Trophoblast cell (in vitro differentiated cells and primary cell): ENCODE measurements at regions not wholly inside any gene's neighbourhood (a gene's known extent, or its start where the extent isn't known, plus 50 kb on each side); places are given as distances from the start of the nearest gene placed in this dataset.

Experiments
- DNase-seq, 2 donors: peaks; one replicate each; pipeline ENCODE4 v3.0.0-alpha.2; 2016
- H2AFZ ChIP-seq: 2 replicates; pipeline ENCODE4 v1.6.1; 2013; ENCODE audit warnings: low read length, moderate library complexity, mild to moderate bottlenecking; ENCODE audit not compliant: insufficient read depth, poor library complexity
- H2AK5ac ChIP-seq: 2 replicates; pipeline ENCODE4 v1.6.1; 2013; ENCODE audit warnings: mild to moderate bottlenecking, low read length
- H2BK120ac ChIP-seq: 2 replicates; pipeline ENCODE4 v1.6.1; 2013; ENCODE audit warnings: low read length, mild to moderate bottlenecking, moderate library complexity; ENCODE audit not compliant: insufficient read depth, poor library complexity
- H2BK12ac ChIP-seq: 2 replicates; pipeline ENCODE4 v1.6.1; 2013; ENCODE audit warnings: mild to moderate bottlenecking, low read length, moderate library complexity
- H2BK5ac ChIP-seq: 2 replicates; pipeline ENCODE4 v1.6.1; 2013; ENCODE audit warnings: low read length, low read depth, moderate library complexity, mild to moderate bottlenecking; ENCODE audit not compliant: poor library complexity
- H3K14ac ChIP-seq: 2 replicates; pipeline ENCODE4 v1.6.1; 2013; ENCODE audit warnings: mild to moderate bottlenecking, low read length
- H3K18ac ChIP-seq: 2 replicates; pipeline ENCODE4 v1.6.1; 2013; ENCODE audit warnings: mild to moderate bottlenecking, low read length
- H3K23ac ChIP-seq: 2 replicates; pipeline ENCODE4 v1.6.1; 2013; ENCODE audit warnings: low read length
- H3K27ac ChIP-seq: 2 replicates; pipeline ENCODE4 v1.5.1; 2013; ENCODE audit warnings: low read depth, mild to moderate bottlenecking, inconsistent platforms, low read length, moderate library complexity
- H3K27me3 ChIP-seq: 2 replicates; pipeline ENCODE4 v1.6.1; 2013; ENCODE audit warnings: inconsistent platforms, mild to moderate bottlenecking, low read length, moderate library complexity; ENCODE audit not compliant: insufficient read depth
- H3K36me3 ChIP-seq, 2 experiments: 1 replicate in 1 of 2; 2 replicates in 1 of 2; pipeline ENCODE4 v1.6.1; 2013; ENCODE audit warnings: low read length in 2 of 2, mild to moderate bottlenecking in 2 of 2, moderate library complexity in 1 of 2; ENCODE audit not compliant: insufficient read depth in 2 of 2, control insufficient read depth in 1 of 2
- H3K4ac ChIP-seq: 2 replicates; pipeline ENCODE4 v1.6.1; 2013; ENCODE audit warnings: low read depth, mild to moderate bottlenecking, low read length, moderate library complexity
- H3K4me1 ChIP-seq, 2 experiments: 1 replicate in 1 of 2; 2 replicates in 1 of 2; pipeline ENCODE4 v1.6.1; 2013; ENCODE audit warnings: low read length in 2 of 2, mild to moderate bottlenecking in 2 of 2, moderate library complexity in 1 of 2; ENCODE audit not compliant: insufficient read depth in 2 of 2, control insufficient read depth in 1 of 2
- H3K4me2 ChIP-seq: 2 replicates; pipeline ENCODE4 v1.6.1; 2013; ENCODE audit warnings: inconsistent platforms, mild to moderate bottlenecking, low read length, moderate library complexity
- H3K4me3 ChIP-seq: 2 replicates; pipeline ENCODE4 v1.5.1; 2013; ENCODE audit warnings: mild to moderate bottlenecking, low read depth, low read length, inconsistent platforms
- H3K79me1 ChIP-seq: one replicate; pipeline ENCODE4 v1.6.1; 2013; ENCODE audit warnings: low read length
- H3K79me2 ChIP-seq: 2 replicates; pipeline ENCODE4 v1.6.1; 2013; ENCODE audit warnings: low read length, mild to moderate bottlenecking; ENCODE audit not compliant: control insufficient read depth, insufficient read depth, poor library complexity
- H3K9ac ChIP-seq: 2 replicates; pipeline ENCODE4 v1.6.1; 2013; ENCODE audit warnings: mild to moderate bottlenecking, low read length
- H3K9me3 ChIP-seq: 2 replicates; pipeline ENCODE4 v1.6.1; 2013; ENCODE audit warnings: low read depth, mild to moderate bottlenecking, control low read depth, inconsistent platforms, low read length; ENCODE audit not compliant: insufficient read depth
- H4K12ac ChIP-seq: 2 replicates; pipeline ENCODE4 v1.6.1; 2013; ENCODE audit warnings: low read depth, mild to moderate bottlenecking, low read length, moderate library complexity
- H4K8ac ChIP-seq: 2 replicates; pipeline ENCODE4 v1.6.1; 2013; ENCODE audit warnings: low read depth, mild to moderate bottlenecking, low read length, moderate library complexity
- H4K91ac ChIP-seq: one replicate; pipeline ENCODE4 v1.6.1; 2013; ENCODE audit warnings: low read depth, mild to moderate bottlenecking, low read length, moderate library complexity
- WGBS: extraction: QIAGEN DNeasy Blood & Tissue Kit; methylation state at CpG from one replicate; pipeline ENCODE4 v1.1.7; 2013; ENCODE audit warnings: missing lambda C conversion rate; ENCODE audit not compliant: insufficient read length, insufficient coverage; ENCODE audit errors: extremely low coverage; 5-methylcytosine and 5-hydroxymethylcytosine counted together

DNA sequence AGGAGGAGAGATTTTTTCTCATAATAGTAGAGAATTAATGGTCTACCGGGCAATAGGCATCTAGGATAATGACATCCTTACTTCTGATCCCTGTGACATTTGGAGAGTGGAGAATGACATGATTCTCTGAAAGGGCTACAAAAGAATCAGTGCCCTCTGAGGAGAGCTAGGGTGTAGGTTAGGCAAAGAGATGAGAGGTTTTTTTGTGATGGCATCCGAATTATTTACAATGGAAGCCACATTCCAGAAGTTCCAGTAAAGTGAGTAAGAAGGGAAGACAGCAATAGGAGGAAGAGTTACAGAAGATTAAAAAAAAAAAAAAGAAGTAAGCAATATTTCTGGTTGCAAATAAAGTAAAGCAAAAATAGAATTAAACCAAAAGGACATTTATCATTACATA, 478.0 kb downstream of the RMST start:
- H3K9me3 ChIP-seq, result no peaks in the 10 kb centered on the region
- no peak overlapping the region for H3K14ac ChIP-seq
- H3K18ac ChIP-seq, result no peak overlapping the region
- no CpG with 5 or more reads among the region's 2 CpGs for WGBS
- H4K12ac ChIP-seq, result no peak overlapping the region
- no peak overlapping the region for H2AFZ ChIP-seq
- no peaks in the 10 kb centered on the region for H3K27me3 ChIP-seq
- H2BK120ac ChIP-seq, result no peak overlapping the region
- H4K91ac ChIP-seq, result no peak overlapping the region
- H2BK12ac ChIP-seq, result no peak overlapping the region
- no peaks in the 10 kb centered on the region for H3K36me3 ChIP-seq
- H2BK5ac ChIP-seq, result no peak overlapping the region
- no peaks in the 10 kb centered on the region for H3K79me1 ChIP-seq
- no peak overlapping the region for H3K23ac ChIP-seq
- DNase-seq, result no peak
- no peak overlapping the region for H4K8ac ChIP-seq
- no peak overlapping the region for H3K9ac ChIP-seq
- no peaks in the 10 kb centered on the region for H3K79me2 ChIP-seq
- H2AK5ac ChIP-seq, result no peak overlapping the region
- peak overlapping the region; percentile 19 for H3K27ac ChIP-seq
- H3K4me1 ChIP-seq, result peaks cover 2 to 3% of the 10 kb centered on the region in 2 experiments
- peak overlapping the region; percentile 28 for H3K4me2 ChIP-seq
- no peak overlapping the region for H3K4ac ChIP-seq
- H3K4me3 ChIP-seq, result no peak overlapping the region

DNA sequence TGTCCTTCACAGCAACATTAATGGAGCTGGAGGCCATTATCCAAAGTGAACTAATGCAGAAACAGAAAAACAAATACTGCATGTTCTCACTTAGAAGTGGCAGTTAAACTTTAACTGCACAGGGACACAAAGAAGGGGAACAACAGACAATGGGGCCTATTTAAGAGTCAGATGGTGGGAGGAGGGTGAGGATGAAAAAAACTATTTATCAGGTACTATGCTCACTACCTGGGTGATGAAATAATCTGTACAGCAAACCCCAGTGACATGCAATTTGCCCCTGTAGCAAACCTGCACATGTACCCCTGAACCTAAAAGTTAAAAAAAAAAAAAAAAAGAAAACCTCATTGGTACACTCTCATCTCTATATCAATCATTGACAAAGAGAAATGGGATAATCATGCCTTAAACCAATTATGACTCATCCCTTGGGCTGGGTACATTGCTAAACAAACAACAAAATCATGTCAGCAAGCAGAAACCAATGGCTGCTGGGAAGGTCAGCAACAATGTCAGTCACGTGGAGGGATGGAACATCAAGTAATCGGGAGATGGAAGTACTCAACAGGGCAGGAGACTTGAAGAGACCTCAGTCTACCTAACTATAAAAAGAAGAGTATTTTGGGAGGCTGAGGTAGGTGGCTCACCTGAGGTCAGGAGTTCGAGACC, 479.2 kb downstream of the RMST start:
- no peak overlapping the region for H2AFZ ChIP-seq
- no peaks in the 10 kb centered on the region for H3K36me3 ChIP-seq
- WGBS, result no CpG with 5 or more reads among the region's 3 CpGs

DNA sequence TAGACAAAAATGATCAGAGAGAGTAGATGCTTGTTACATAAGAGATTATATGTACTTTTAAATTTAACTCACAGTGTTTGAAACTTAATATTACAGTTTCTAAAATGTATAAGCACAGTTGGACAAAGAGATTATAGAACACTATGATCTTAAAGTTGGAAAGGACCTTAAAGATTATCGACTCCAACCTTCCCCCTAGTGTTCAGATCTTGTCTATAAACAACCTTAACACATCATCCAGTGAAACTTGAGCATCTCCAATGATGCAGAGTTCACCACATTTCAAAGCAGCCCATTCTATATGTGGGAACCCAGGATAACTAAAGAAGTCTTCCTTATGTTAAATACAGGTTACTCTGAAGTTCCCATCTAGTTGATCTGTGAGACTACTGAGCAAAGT, 480.8 kb downstream of the RMST start:
- Histone ChIP-seq H3K4me3 (no peak overlapping the region), H3K79me2 (no peaks in the 10 kb centered on the region), H3K9ac (no peak overlapping the region), H3K9me3 (no peaks in the 10 kb centered on the region), H2AK5ac (no peak overlapping the region), H3K27me3 (no peaks in the 10 kb centered on the region), H3K36me3 (no peaks in the 10 kb centered on the region), H3K79me1 (no peaks in the 10 kb centered on the region), H3K4ac (no peak overlapping the region), H4K12ac (no peak overlapping the region), H3K23ac (no peak overlapping the region), H3K14ac (no peak overlapping the region), H2BK5ac (no peak overlapping the region), H4K8ac (no peak overlapping the region), H3K27ac (no peak overlapping the region), H3K4me1 (peaks cover 2 to 3% of the 10 kb centered on the region in 2 experiments), H2BK12ac (no peak overlapping the region), H2BK120ac (no peak overlapping the region), H4K91ac (no peak overlapping the region), H3K4me2 (no peak overlapping the region), H3K18ac (no peak overlapping the region), H2AFZ (no peak overlapping the region)
- no CpG with 5 or more reads among the region's 1 CpG for WGBS
- no peak for DNase-seq

More for the DNA sequence above, 479.2 kb downstream of the RMST start:
- no peak overlapping the region for H2AK5ac ChIP-seq
- H2BK12ac ChIP-seq, result no peak overlapping the region
- no peak overlapping the region for H4K8ac ChIP-seq
- no peaks in the 10 kb centered on the region for H3K27me3 ChIP-seq
- H2BK5ac ChIP-seq, result no peak overlapping the region
- H3K4ac ChIP-seq, result no peak overlapping the region
- peaks cover 2 to 3% of the 10 kb centered on the region in 2 experiments for H3K4me1 ChIP-seq
- H3K4me3 ChIP-seq, result no peak overlapping the region
- no peak overlapping the region for H4K12ac ChIP-seq
- no peak overlapping the region for H3K27ac ChIP-seq
- H3K79me1 ChIP-seq, result no peaks in the 10 kb centered on the region
- H2BK120ac ChIP-seq, result no peak overlapping the region
- no peak for DNase-seq
- no peak overlapping the region for H3K23ac ChIP-seq
- H3K9me3 ChIP-seq, result no peaks in the 10 kb centered on the region
- no peak overlapping the region for H3K14ac ChIP-seq
- H3K4me2 ChIP-seq, result no peak overlapping the region
- H3K18ac ChIP-seq, result no peak overlapping the region
- no peak overlapping the region for H3K9ac ChIP-seq
- no peak overlapping the region for H4K91ac ChIP-seq
- H3K79me2 ChIP-seq, result no peaks in the 10 kb centered on the region

DNA sequence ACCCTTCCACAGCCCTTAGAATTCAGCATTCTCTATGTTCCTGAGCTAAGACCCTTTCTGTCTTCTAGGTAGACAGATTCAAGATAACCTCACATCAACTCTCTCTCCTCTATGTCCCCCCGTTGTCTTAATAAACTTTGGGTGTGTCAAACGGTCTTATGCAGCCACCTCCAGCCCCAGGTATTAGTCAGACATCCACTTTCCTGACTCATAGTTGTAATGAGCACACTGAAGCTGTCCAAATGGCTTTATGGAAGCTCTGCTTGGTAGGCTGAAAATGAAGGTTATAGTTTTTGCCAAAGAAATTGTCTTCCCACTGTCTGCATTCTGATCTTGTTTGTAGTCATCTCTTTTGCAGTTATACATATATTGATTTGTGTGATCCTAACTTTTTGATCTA, 482.0 kb downstream of the RMST start:
- no peak overlapping the region for H2BK5ac ChIP-seq
- no peaks in the 10 kb centered on the region for H3K36me3 ChIP-seq
- WGBS, result no CpG with 5 or more reads among the region's 2 CpGs
- H3K9ac ChIP-seq, result no peak overlapping the region
- no peak overlapping the region for H3K4me3 ChIP-seq
- H4K8ac ChIP-seq, result no peak overlapping the region
- H2BK120ac ChIP-seq, result no peak overlapping the region
- no peak for DNase-seq
- peaks cover 2 to 3% of the 10 kb centered on the region in 2 experiments for H3K4me1 ChIP-seq
- H3K23ac ChIP-seq, result no peak overlapping the region
- no peaks in the 10 kb centered on the region for H3K79me2 ChIP-seq
- H3K4me2 ChIP-seq, result no peak overlapping the region
- no peak overlapping the region for H3K4ac ChIP-seq
- H2BK12ac ChIP-seq, result no peak overlapping the region
- H3K27me3 ChIP-seq, result no peaks in the 10 kb centered on the region
- H4K91ac ChIP-seq, result no peak overlapping the region
- H3K18ac ChIP-seq, result no peak overlapping the region
- no peak overlapping the region for H2AK5ac ChIP-seq
- no peaks in the 10 kb centered on the region for H3K79me1 ChIP-seq
- no peak overlapping the region for H3K14ac ChIP-seq
- no peaks in the 10 kb centered on the region for H3K9me3 ChIP-seq
- H2AFZ ChIP-seq, result no peak overlapping the region
- no peak overlapping the region for H3K27ac ChIP-seq
- no peak overlapping the region for H4K12ac ChIP-seq
